GM23248 (cell line): ENCODE measurements at regions not wholly inside any gene's neighbourhood (a gene's known extent, or its start where the extent isn't known, plus 50 kb on each side); places are given as distances from the start of the nearest gene placed in this dataset.

Experiments used
- DNase-seq: peaks from one replicate; pipeline ENCODE4 v3.0.0-alpha.2; 2015
- H2AFZ ChIP-seq: fragments of 200-600 bp; sonication (generic); 2 replicates; pipeline ENCODE4 v1.6.1; 2016; ENCODE audit warnings: antibody characterized with exemption
- H3F3A ChIP-seq: fragments of 200-600 bp; sonication (generic); 2 replicates; pipeline ENCODE4 v1.6.1; 2016; ENCODE audit warnings: mild to moderate bottlenecking, antibody characterized with exemption, mixed run types; ENCODE audit not compliant: insufficient read depth
- H3K27ac ChIP-seq: fragments of 200-600 bp; sonication (generic); 2 replicates; pipeline ENCODE4 v1.5.1; 2016; ENCODE audit warnings: mild to moderate bottlenecking
- H3K27me3 ChIP-seq: fragments of 200-600 bp; sonication (generic); replicated peaks from 2 replicates; pipeline ENCODE4 v1.6.1; 2016; ENCODE audit warnings: mild to moderate bottlenecking; ENCODE audit not compliant: insufficient read depth
- H3K36me3 ChIP-seq: fragments of 200-600 bp; sonication (generic); 2 replicates; pipeline ENCODE4 v1.6.1; 2016; ENCODE audit warnings: low read depth, mild to moderate bottlenecking
- H3K4me1 ChIP-seq: fragments of 200-600 bp; sonication (generic); 2 replicates; pipeline ENCODE4 v1.6.1; 2016; ENCODE audit warnings: mild to moderate bottlenecking; ENCODE audit not compliant: insufficient read depth
- H3K4me2 ChIP-seq: fragments of 200-600 bp; sonication (generic); one replicate; pipeline ENCODE4 v1.6.1; 2016; ENCODE audit warnings: mild to moderate bottlenecking; ENCODE audit not compliant: unreplicated experiment
- H3K4me3 ChIP-seq: fragments of 200-600 bp; sonication (generic); 2 replicates; pipeline ENCODE4 v1.5.1; 2016; ENCODE audit warnings: mild to moderate bottlenecking
- H3K79me2 ChIP-seq: fragments of 200-600 bp; sonication (generic); 2 replicates; pipeline ENCODE4 v1.6.1; 2016; ENCODE audit warnings: mild to moderate bottlenecking; ENCODE audit not compliant: insufficient read depth
- H3K9ac ChIP-seq: fragments of 200-600 bp; sonication (generic); 2 replicates; pipeline ENCODE4 v1.6.1; 2016; ENCODE audit warnings: mild to moderate bottlenecking
- H3K9me2 ChIP-seq: fragments of 200-600 bp; sonication (generic); 2 replicates; pipeline ENCODE4 v1.6.1; 2016; ENCODE audit warnings: mixed run types, mild to moderate bottlenecking, moderate library complexity; ENCODE audit not compliant: insufficient read depth
- H3K9me3 ChIP-seq: fragments of 200-600 bp; sonication (generic); one replicate; pipeline ENCODE4 v1.6.1; 2017; ENCODE audit warnings: low read depth
- H4K20me1 ChIP-seq: fragments of 200-600 bp; sonication (generic); 2 replicates; pipeline ENCODE4 v1.6.0; 2016; ENCODE audit not compliant: insufficient read depth
- EZH2 ChIP-seq: fragments of 200-600 bp; sonication (generic); IDR thresholded peaks from 2 replicates; pipeline ENCODE4 v1.6.1; 2018; ENCODE audit warnings: antibody characterized with exemption, mild to moderate bottlenecking; ENCODE audit not compliant: insufficient read depth, poor library complexity, severe bottlenecking
- EZH2phosphoT487 ChIP-seq: fragments of 200-600 bp; sonication (generic); IDR thresholded peaks from 2 replicates; pipeline ENCODE4 v1.6.1; 2018; ENCODE audit warnings: antibody characterized with exemption, moderate library complexity, mild to moderate bottlenecking, low read depth; ENCODE audit not compliant: insufficient read depth
- WGBS, 2 experiments: methylation state at CpG; one replicate each; pipeline ENCODE4 v1.1.6; 2015 to 2017; ENCODE audit warnings: low lambda C conversion rate in 2 of 2, low coverage in 1 of 2; ENCODE audit errors: missing lambda C conversion rate in 2 of 2; 5-methylcytosine and 5-hydroxymethylcytosine counted together
- in situ Hi-C: fragments of 300-500 bp; cut with MboI; formaldehyde crosslinking; loops from 2 replicates; pipeline ENCODE4 v1.15.0; 2020

DNA sequence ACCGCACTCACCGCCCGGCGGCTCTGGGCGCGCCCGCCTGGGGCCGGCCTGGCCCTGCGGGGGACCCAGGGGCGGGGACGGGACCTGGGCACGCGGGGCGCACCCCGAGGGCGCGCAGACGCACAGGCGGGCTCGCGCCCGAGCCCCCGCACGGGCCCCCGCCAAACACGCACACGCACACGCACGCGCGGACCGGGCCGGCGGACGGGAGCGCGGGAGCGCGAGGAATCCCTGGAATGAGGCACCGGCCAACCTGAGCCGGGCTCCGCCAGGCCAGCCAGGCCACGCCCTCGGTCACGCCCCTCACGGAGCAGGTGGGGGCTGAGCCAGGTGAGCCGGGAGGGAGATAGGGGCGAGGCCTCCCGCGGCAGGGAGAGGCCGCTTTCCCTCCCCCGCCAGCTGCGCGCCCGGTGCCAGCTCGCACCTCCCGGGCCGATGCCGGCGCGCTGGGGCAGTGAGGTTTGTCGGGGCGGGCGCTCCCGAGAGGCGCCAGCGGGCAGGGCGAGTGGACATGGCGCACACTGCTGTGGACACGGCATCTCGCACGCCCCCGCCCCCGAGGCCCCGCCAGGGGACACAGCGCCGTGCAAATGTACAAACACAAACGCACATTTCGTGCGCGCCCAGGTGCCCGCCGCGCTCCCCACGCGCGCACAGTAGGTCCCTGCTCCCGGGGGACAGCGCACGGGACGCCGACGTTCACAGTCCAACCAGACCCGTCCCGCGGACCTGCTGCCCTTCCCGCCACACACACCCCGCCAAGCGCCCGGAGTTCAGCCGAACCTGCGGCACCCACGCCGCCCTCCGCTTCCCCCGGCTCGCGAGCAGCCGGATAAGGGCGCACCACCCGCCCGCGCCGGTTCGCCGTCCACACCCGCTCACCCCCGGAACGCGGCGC lies 75.9 kb upstream of the VGLL4 start:
- in situ Hi-C loops, result no loop called here
- Histone ChIP-seq H3K4me1 (peaks cover 23% of the 10 kb centered on the region), H3K27ac (peak overlapping the region; percentile 90), H3K9ac (peak overlapping the region; percentile 90), H3K9me3 (no peaks in the 10 kb centered on the region), H4K20me1 (no peaks in the 10 kb centered on the region), H3K4me2 (peak overlapping the region; percentile 97), H3K9me2 (no peaks in the 10 kb centered on the region), H3K79me2 (peaks cover 36% of the 10 kb centered on the region), H2AFZ (peak overlapping the region; percentile 83), H3K36me3 (no peaks in the 10 kb centered on the region), H3K4me3 (peak overlapping the region; percentile 82), H3K27me3 (no peaks in the 10 kb centered on the region), H3F3A (peaks cover 40% of the 10 kb centered on the region)
- TF ChIP-seq EZH2phosphoT487 (no peak), EZH2 (no peak)
- peak; percentile 80 for DNase-seq
- 1 to 2% methylated on average over 46 to 98 of the region's 121 CpGs for WGBS, 2 experiments

DNA sequence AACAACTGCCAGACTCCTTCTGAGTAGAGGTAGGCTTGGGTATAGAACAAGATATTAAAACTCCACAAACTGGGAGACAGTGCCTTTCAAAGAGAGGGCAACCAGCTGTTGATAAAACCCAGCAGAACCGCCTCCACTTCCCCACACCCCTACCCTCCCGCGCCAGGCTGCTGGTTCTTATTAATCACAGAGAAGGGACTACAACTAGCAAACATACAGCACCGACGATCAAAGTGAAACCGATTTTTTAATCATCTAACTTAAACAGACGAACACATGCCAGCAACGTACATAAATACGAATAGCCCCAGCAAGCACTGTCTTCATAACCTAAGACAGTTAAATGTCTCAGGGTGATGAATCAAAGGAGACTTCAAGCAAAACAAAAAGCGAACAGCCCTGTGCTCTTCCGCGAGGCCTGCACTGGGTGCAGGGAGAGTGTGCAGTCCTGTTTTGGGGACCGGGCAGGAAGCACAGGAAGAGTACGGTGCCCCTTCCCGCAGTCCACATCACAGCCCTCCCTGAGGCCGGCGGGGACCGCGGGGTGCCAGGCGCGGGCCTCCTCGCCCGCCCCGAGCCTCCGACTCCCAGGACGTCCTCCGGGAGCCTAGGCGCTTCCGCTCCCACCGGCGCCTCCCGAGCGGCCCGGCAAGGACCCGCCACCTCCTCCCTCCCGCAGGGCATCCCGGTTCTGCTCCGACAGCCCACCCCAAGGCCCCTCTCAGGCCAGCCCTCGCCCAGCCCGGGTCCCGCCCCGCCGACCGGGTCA lies 75.1 kb upstream of the VGLL4 start:
- Histone ChIP-seq H3K9ac (peak overlapping the region; percentile 90), H3K27me3 (no peaks in the 10 kb centered on the region), H3K79me2 (peaks cover 45% of the 10 kb centered on the region), H3K4me2 (peak overlapping the region; percentile 97), H2AFZ (peak overlapping the region; percentile 72), H4K20me1 (no peaks in the 10 kb centered on the region), H3K9me2 (no peaks in the 10 kb centered on the region), H3K36me3 (no peaks in the 10 kb centered on the region), H3F3A (peaks cover 40% of the 10 kb centered on the region), H3K9me3 (no peaks in the 10 kb centered on the region), H3K4me3 (peak overlapping the region; percentile 82), H3K4me1 (peaks cover 23% of the 10 kb centered on the region), H3K27ac (peak overlapping the region; percentile 90)
- in situ Hi-C loops, result no loop called here
- 0 to 3% methylated on average over 29 to 37 of the region's 44 CpGs for WGBS, 2 experiments
- peak; percentile 82 for DNase-seq
- no peak for TF ChIP-seq EZH2
- no peak for TF ChIP-seq EZH2phosphoT487

DNA sequence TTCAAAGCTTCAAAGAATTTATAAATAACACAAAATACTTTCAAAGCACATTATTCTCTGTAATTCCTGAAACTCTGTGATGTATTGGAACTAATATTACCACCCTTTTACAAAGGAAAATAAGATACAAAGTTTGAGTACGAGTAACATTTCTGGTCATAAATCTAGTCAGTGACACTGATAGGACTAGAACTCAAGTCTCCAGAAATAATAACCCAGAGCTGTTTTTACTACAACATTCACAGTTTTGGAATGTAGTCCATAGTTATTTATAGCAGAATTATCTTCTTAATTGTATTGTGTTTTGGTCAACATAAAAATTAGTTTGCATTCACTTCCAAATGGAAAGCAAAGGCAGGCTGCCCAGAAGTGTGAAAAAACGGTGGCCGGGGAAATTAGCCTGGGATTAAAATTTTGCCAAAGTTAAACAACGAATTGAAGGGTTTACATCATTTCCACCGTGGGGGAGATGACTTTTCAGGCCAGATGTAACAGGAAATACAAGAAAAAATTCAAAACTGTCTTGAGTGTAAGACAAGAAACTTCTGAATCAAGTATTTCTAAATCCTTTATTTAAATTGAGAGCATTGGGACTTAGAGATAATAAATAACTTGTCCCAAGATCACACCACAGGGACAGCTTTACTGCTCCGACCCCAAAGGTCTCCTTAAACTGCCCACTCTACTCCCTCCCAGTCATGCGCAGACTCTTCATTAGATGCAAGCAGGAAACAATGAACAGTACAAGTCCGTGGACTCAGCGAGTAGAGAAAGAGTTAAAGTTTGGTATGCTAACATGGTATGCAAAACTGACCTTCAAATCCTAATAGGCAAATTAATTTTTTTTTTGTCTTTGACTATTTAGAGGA lies 74.3 kb upstream of the VGLL4 start:
- Histone ChIP-seq H3K9ac (peak overlapping the region; percentile 90), H3K9me3 (no peaks in the 10 kb centered on the region), H3F3A (peaks cover 40% of the 10 kb centered on the region), H4K20me1 (no peaks in the 10 kb centered on the region), H2AFZ (peak overlapping the region; percentile 72), H3K36me3 (no peaks in the 10 kb centered on the region), H3K27me3 (no peaks in the 10 kb centered on the region), H3K4me1 (peaks cover 23% of the 10 kb centered on the region), H3K9me2 (no peaks in the 10 kb centered on the region), H3K79me2 (peaks cover 53% of the 10 kb centered on the region), H3K4me3 (peak overlapping the region; percentile 82), H3K4me2 (peak overlapping the region; percentile 97), H3K27ac (peak overlapping the region; percentile 90)
- in situ Hi-C loops, result no loop called here
- WGBS, 2 experiments, result 1% methylated on average over 9 of the region's 9 CpGs
- no peak for TF ChIP-seq EZH2
- TF ChIP-seq EZH2phosphoT487, result no peak
- peak; percentile 69 for DNase-seq

DNA sequence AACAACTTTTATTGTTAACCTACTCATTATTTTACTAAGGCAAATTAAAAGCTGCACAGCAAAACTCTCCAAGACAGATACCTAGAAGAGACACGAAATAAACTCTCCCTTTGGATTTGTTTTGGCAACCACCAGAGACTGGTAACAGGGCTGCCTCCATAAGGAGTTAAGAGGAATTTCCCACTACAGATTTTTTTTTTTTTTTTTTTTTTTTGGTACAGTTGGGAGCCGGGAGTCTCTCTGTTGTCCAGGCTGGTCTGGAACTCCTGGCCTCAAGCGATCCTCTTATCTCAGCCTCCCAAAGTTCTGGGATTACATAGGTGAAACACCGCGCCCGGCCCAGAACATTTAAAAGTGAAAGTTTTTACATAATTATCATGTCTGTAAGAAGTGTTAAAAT lies 73.6 kb upstream of the VGLL4 start:
- Histone ChIP-seq H3K4me1 (peaks cover 26% of the 10 kb centered on the region), H3F3A (peaks cover 40% of the 10 kb centered on the region), H3K36me3 (no peaks in the 10 kb centered on the region), H3K4me2 (peak overlapping the region; percentile 97), H3K9me3 (no peaks in the 10 kb centered on the region), H3K27me3 (no peaks in the 10 kb centered on the region), H4K20me1 (no peaks in the 10 kb centered on the region), H3K79me2 (peaks cover 60% of the 10 kb centered on the region), H3K9me2 (no peaks in the 10 kb centered on the region), H3K9ac (peak overlapping the region; percentile 90), H3K27ac (peak overlapping the region; percentile 90), H2AFZ (peak overlapping the region; percentile 72), H3K4me3 (peak overlapping the region; percentile 82)
- 24 to 27% methylated on average over 6 of the region's 6 CpGs for WGBS, 2 experiments
- no peak for TF ChIP-seq EZH2phosphoT487
- no peak for TF ChIP-seq EZH2
- DNase-seq, result peak; percentile 69
- in situ Hi-C loops, result no loop called here
